ENCODE measurements at regions not wholly inside any gene's neighbourhood (a gene's known extent, or its start where the extent isn't known, plus 50 kb on each side); places are given as distances from the start of the nearest gene placed in this dataset.
"Not testable (repeated sequence)": the region's sequence is repeated elsewhere in the genome, so short reads cannot be mapped to it uniquely, and the experiment has no call there.

- TF ChIP-seq CTCF (conservative IDR thresholded peaks at IDR 0.05 in 1 of 2, IDR thresholded peaks at IDR 0.05 in 1 of 2; ENCODE audit: extremely low read depth in 1 of 2, insufficient read depth in 1 of 2, low read depth in 1 of 2, low read length in 2 of 2); EZH2 (IDR thresholded peaks at IDR 0.05; ENCODE audit: borderline replicate concordance, low read length): not testable (repeated sequence)
Measured at GRCh38 chr3:128543570-128544174, 50.7 kb upstream of the GATA2 start.
